Testis (tissue), 2 donors: ENCODE measurements at regions not wholly inside any gene's neighbourhood (a gene's known extent, or its start where the extent isn't known, plus 50 kb on each side); places are given as distances from the start of the nearest gene placed in this dataset.

Source experiments
- DNase-seq: peaks from one replicate; pipeline ENCODE4 v3.0.0-alpha.2; 2019
- H3K27ac ChIP-seq, 2 donors: fragments of 200-600 bp; sonication (generic); one replicate each; pipeline ENCODE4 v1.5.1; 2019
- H3K27me3 ChIP-seq: fragments of 200-600 bp; sonication (generic); one replicate; pipeline ENCODE4 v1.5.1; 2019
- H3K36me3 ChIP-seq: fragments of 200-600 bp; sonication (generic); one replicate; pipeline ENCODE4 v1.5.1; 2017; ENCODE audit warnings: low read depth; ENCODE audit errors: missing control alignments
- H3K4me1 ChIP-seq: fragments of 200-600 bp; sonication (generic); one replicate; pipeline ENCODE4 v1.5.1; 2019
- H3K4me3 ChIP-seq, 2 donors: fragments of 200-600 bp; sonication (generic); one replicate each; pipeline ENCODE4 v1.5.1; 2017 to 2019
- H3K9me3 ChIP-seq: fragments of 200-600 bp; sonication (generic); one replicate; pipeline ENCODE4 v1.5.1; 2017
- CTCF ChIP-seq, 3 experiments: fragments of 450-650 bp in 2 of 3; fragments of 200-600 bp in 1 of 3; sonication (generic) in 1 of 3; IDR thresholded peaks; one replicate each; pipeline ENCODE4 v1.5.1; 2016 to 2019; ENCODE audit warnings: antibody characterized with exemption in 3 of 3, mild to moderate bottlenecking in 2 of 3, moderate library complexity in 1 of 3
- POLR2A ChIP-seq: fragments of 450-650 bp; IDR thresholded peaks from one replicate; pipeline ENCODE4 v1.6.1; 2017; ENCODE audit warnings: antibody characterized with exemption, mild to moderate bottlenecking, moderate library complexity
- WGBS, 2 donors: methylation state at CpG; one replicate each; pipeline ENCODE4 v1.1.5; 2018; 5-methylcytosine and 5-hydroxymethylcytosine counted together
- intact Hi-C: fragments of 100-400 bp; cut with DNase I; formaldehyde crosslinking; loops from one replicate; pipeline ENCODE4 v1.15.1; 2023; ENCODE audit warnings: low total_unique reads

- 79 to 90% methylated on average over 4 of the region's 4 CpGs for WGBS, 2 donors
- intact Hi-C loops = no loop called here
- H3K4me3 ChIP-seq = no peak overlapping the region
- TF ChIP-seq CTCF (IDR thresholded peaks at IDR 0.05) = no peak
- TF ChIP-seq POLR2A = no peak
- H3K36me3 ChIP-seq = no peaks in the 10 kb centered on the region
- no peaks in the 10 kb centered on the region for H3K9me3 ChIP-seq
- no peaks in the 10 kb centered on the region for H3K27me3 ChIP-seq
- no peaks in the 10 kb centered on the region for H3K4me1 ChIP-seq
- H3K27ac ChIP-seq = no peak overlapping the region
- no peak for DNase-seq
Observed at GRCh38 chr10:130427216-130427722, 291.1 kb downstream of the GLRX3 start.

GRCh38 chr10:130428936-130429335, 292.7 kb downstream of the GLRX3 start:
- Histone ChIP-seq H3K27ac (no peak overlapping the region), H3K36me3 (no peaks in the 10 kb centered on the region)
- whole genome bisulfite sequencing, 2 donors = 70% methylated on average over 6 of the region's 6 CpGs

GRCh38 chr10:130429809-130430208, 293.6 kb downstream of the GLRX3 start:
- no peaks in the 10 kb centered on the region for H3K9me3 ChIP-seq
- no peak for TF ChIP-seq CTCF (IDR thresholded peaks at IDR 0.05)
- no peak for TF ChIP-seq POLR2A
- H3K36me3 ChIP-seq = no peaks in the 10 kb centered on the region
- no peak for DNase-seq
- WGBS, 2 donors = 85 to 86% methylated on average over 3 to 4 of the region's 4 CpGs
- H3K27ac ChIP-seq = no peak overlapping the region
- intact Hi-C loops = no loop called here
- no peaks in the 10 kb centered on the region for H3K4me1 ChIP-seq
- no peaks in the 10 kb centered on the region for H3K27me3 ChIP-seq
- H3K4me3 ChIP-seq = no peak overlapping the region

More at GRCh38 chr10:130428936-130429335, 292.7 kb downstream of the GLRX3 start:
- Histone ChIP-seq H3K4me1 (no peaks in the 10 kb centered on the region), H3K27me3 (no peaks in the 10 kb centered on the region), H3K4me3 (no peak overlapping the region), H3K9me3 (no peaks in the 10 kb centered on the region)
- TF ChIP-seq POLR2A (no peak), CTCF (IDR thresholded peaks at IDR 0.05) (no peak)
- intact Hi-C loops = no loop called here
- no peak for DNase-seq

- H3K27ac ChIP-seq = no peak overlapping the region
- DNase-seq = no peak
Observed at GRCh38 chr10:130430291-130430690, 294.1 kb downstream of the GLRX3 start.

More at GRCh38 chr10:130430291-130430690, 294.1 kb downstream of the GLRX3 start:
- no peaks in the 10 kb centered on the region for H3K27me3 ChIP-seq
- H3K4me1 ChIP-seq = no peaks in the 10 kb centered on the region
- 83 to 94% methylated on average over 3 to 4 of the region's 4 CpGs for WGBS, 2 donors
- H3K9me3 ChIP-seq = no peaks in the 10 kb centered on the region
- no peaks in the 10 kb centered on the region for H3K36me3 ChIP-seq
- intact Hi-C loops = no loop called here
- TF ChIP-seq CTCF (IDR thresholded peaks at IDR 0.05) (no peak), POLR2A (no peak)
- no peak overlapping the region for H3K4me3 ChIP-seq
